NCI-H69 (cell line): ENCODE measurements at regions not wholly inside any gene's neighbourhood (a gene's known extent, or its start where the extent isn't known, plus 50 kb on each side); places are given as distances from the start of the nearest gene placed in this dataset.

Experiments used
- DNase-seq: peaks from one replicate; lab custom pipeline; 2025; lab: John Stamatoyannopoulos, UW

GRCh38 chr15:96218623-96219455 is 111.7 kb upstream of the NR2F2 start:
- DNase-seq, result no peak

GRCh38 chr15:96219681-96220080 is 110.8 kb upstream of the NR2F2 start:
- no peak for DNase-seq

- no peak for DNase-seq
Measured at GRCh38 chr15:96220657-96221056, 109.8 kb upstream of the NR2F2 start.

GRCh38 chr15:96222981-96223380 is 107.5 kb upstream of the NR2F2 start:
- no peak for DNase-seq

- DNase-seq, result no peak
Measured at GRCh38 chr15:96223939-96224338, 106.6 kb upstream of the NR2F2 start.

GRCh38 chr15:96225642-96226259 is 104.7 kb upstream of the NR2F2 start:
- DNase-seq, result no peak

GRCh38 chr15:96230526-96231181 is 99.8 kb upstream of the NR2F2 start:
- DNase-seq, result no peak

GRCh38 chr15:96232335-96232734 is 98.2 kb upstream of the NR2F2 start:
- DNase-seq, result no peak

GRCh38 chr15:96234109-96234892 is 96.2 kb upstream of the NR2F2 start:
- no peak for DNase-seq

- DNase-seq, result no peak
Measured at GRCh38 chr15:96237002-96237401, 93.5 kb upstream of the NR2F2 start.

GRCh38 chr15:96242761-96243160 is 87.7 kb upstream of the NR2F2 start:
- no peak for DNase-seq

- DNase-seq, result no peak
Measured at GRCh38 chr15:96243701-96244100, 86.8 kb upstream of the NR2F2 start.

GRCh38 chr15:96245252-96245651 is 85.2 kb upstream of the NR2F2 start:
- no peak for DNase-seq

GRCh38 chr15:96246057-96246456 is 84.4 kb upstream of the NR2F2 start:
- no peak for DNase-seq

GRCh38 chr15:96247621-96248305 is 82.7 kb upstream of the NR2F2 start:
- no peak for DNase-seq

GRCh38 chr15:96252148-96252547 is 78.4 kb upstream of the NR2F2 start:
- no peak for DNase-seq

GRCh38 chr15:96253006-96253747 is 77.3 kb upstream of the NR2F2 start:
- DNase-seq, result no peak

GRCh38 chr15:96254173-96254572 is 76.3 kb upstream of the NR2F2 start:
- DNase-seq, result no peak

GRCh38 chr15:96255599-96255998 is 74.9 kb upstream of the NR2F2 start:
- no peak for DNase-seq

GRCh38 chr15:96261575-96262034 is 68.9 kb upstream of the NR2F2 start:
- DNase-seq, result no peak

GRCh38 chr15:96262097-96262496 is 68.4 kb upstream of the NR2F2 start:
- DNase-seq, result no peak
